Uterus (tissue), 3 donors: ENCODE measurements at regions not wholly inside any gene's neighbourhood (a gene's known extent, or its start where the extent isn't known, plus 50 kb on each side); places are given as distances from the start of the nearest gene placed in this dataset.

Experiments used
- DNase-seq, 2 donors: peaks; one replicate each; pipeline ENCODE4 v3.0.0-alpha.2; 2019 to 2020
- H3K27ac ChIP-seq, 2 donors: fragments of 200-600 bp; sonication (generic); 1 replicate in 1 of 2; 2 replicates in 1 of 2; pipeline ENCODE4 v1.5.1; 2016 to 2018
- H3K27me3 ChIP-seq, 2 donors: fragments of 200-600 bp; sonication (generic); one replicate each; pipeline ENCODE4 v1.5.1; 2018 to 2019; ENCODE audit warnings: control low read depth in 1 of 2
- H3K36me3 ChIP-seq, 2 donors: fragments of 200-600 bp; sonication (generic); one replicate each; pipeline ENCODE4 v1.5.1; 2019; ENCODE audit warnings: control low read depth in 1 of 2
- H3K4me1 ChIP-seq, 2 donors: fragments of 200-600 bp; sonication (generic); one replicate each; pipeline ENCODE4 v1.5.1; 2018 to 2019; ENCODE audit warnings: control low read depth in 1 of 2
- H3K4me3 ChIP-seq, 2 donors: fragments of 200-600 bp; sonication (generic); 1 replicate in 1 of 2; 2 replicates in 1 of 2; pipeline ENCODE4 v1.5.1; 2018 to 2019; ENCODE audit warnings: mild to moderate bottlenecking in 1 of 2
- H3K9me3 ChIP-seq, 2 donors: fragments of 200-600 bp; sonication (generic); one replicate each; pipeline ENCODE4 v1.5.1; 2019; ENCODE audit warnings: control low read depth in 1 of 2
- CTCF ChIP-seq, 4 experiments: fragments of 200-600 bp in 2 of 4; fragments of 450-650 bp in 2 of 4; sonication (generic) in 2 of 4; IDR thresholded peaks; one replicate each; pipeline ENCODE4 v1.5.1; 2016 to 2019; ENCODE audit warnings: antibody characterized with exemption in 4 of 4, mild to moderate bottlenecking in 2 of 4, moderate library complexity in 1 of 4
- POLR2A ChIP-seq, 2 donors: fragments of 450-650 bp; IDR thresholded peaks; one replicate each; pipeline ENCODE4 v1.6.1; 2016; ENCODE audit warnings: antibody characterized with exemption in 2 of 2, mild to moderate bottlenecking in 1 of 2, moderate library complexity in 1 of 2
- intact Hi-C: fragments of 100-400 bp; cut with DNase I; formaldehyde crosslinking; loops from one replicate; pipeline ENCODE4 v1.15.1; 2023; ENCODE audit warnings: low total_unique reads
- donor health status: DM: yes; HTN: yes; CAD: no.

GRCh38 chr13:40220299-40220935 is 446.0 kb downstream of the FOXO1 start:
- H3K36me3 ChIP-seq, result no peaks in the 10 kb centered on the region
- TF ChIP-seq POLR2A (IDR thresholded peaks at IDR 0.05), result no peak
- no peak for TF ChIP-seq CTCF (IDR thresholded peaks at IDR 0.05)
- H3K9me3 ChIP-seq, result no peaks in the 10 kb centered on the region
- intact Hi-C loops, result no loop called here
- no peaks in the 10 kb centered on the region for H3K27me3 ChIP-seq
- DNase-seq, result peak in 1 of 2 donors; percentile 55
- peaks cover 0 to 4% of the 10 kb centered on the region in 2 donors for H3K4me1 ChIP-seq
- no peak overlapping the region for H3K4me3 ChIP-seq
- H3K27ac ChIP-seq, result peak overlapping the region; percentile 79 to 80

DNA sequence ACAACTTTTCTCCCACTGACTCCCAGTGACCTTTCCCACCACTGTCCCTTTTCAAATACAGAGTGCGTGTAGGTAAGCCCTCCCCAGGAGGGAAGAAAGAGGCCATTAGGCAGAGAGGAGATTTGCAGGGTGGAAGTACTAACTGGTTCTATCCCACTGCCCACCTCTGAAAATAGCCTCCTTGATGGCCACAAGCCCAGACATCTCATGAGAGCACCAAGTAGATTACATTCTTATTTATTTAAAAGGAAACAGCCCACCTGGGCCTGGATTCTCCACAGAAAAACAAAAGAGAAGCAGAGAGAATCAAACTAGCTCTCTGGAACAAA is 445.3 kb downstream of the FOXO1 start:
- H3K27me3 ChIP-seq, result no peaks in the 10 kb centered on the region
- H3K9me3 ChIP-seq, result no peaks in the 10 kb centered on the region
- no peaks in the 10 kb centered on the region for H3K36me3 ChIP-seq
- no peak for DNase-seq
- peaks cover 0 to 4% of the 10 kb centered on the region in 2 donors for H3K4me1 ChIP-seq
- no peak overlapping the region for H3K4me3 ChIP-seq
- peak overlapping the region; percentile 79 to 80 for H3K27ac ChIP-seq
- TF ChIP-seq CTCF (IDR thresholded peaks at IDR 0.05), result no peak
- TF ChIP-seq POLR2A (IDR thresholded peaks at IDR 0.05), result no peak
- intact Hi-C loops, result no loop called here

- no peaks in the 10 kb centered on the region for H3K36me3 ChIP-seq
- TF ChIP-seq CTCF (IDR thresholded peaks at IDR 0.05) (no peak), POLR2A (IDR thresholded peaks at IDR 0.05) (no peak)
- peaks cover 0 to 4% of the 10 kb centered on the region in 2 donors for H3K4me1 ChIP-seq
- H3K27me3 ChIP-seq, result no peaks in the 10 kb centered on the region
- intact Hi-C loops, result no loop called here
- H3K4me3 ChIP-seq, result no peak overlapping the region
- no peaks in the 10 kb centered on the region for H3K9me3 ChIP-seq
- DNase-seq, result peak; percentile 38 to 77
- H3K27ac ChIP-seq, result peak overlapping the region; percentile 79 to 80
Measured at GRCh38 chr13:40221460-40222201, 444.8 kb downstream of the FOXO1 start.

- no peak overlapping the region for H3K4me3 ChIP-seq
- intact Hi-C loops, result no loop called here
- peaks cover 0 to 4% of the 10 kb centered on the region in 2 donors for H3K4me1 ChIP-seq
- no peak for TF ChIP-seq CTCF (IDR thresholded peaks at IDR 0.05)
- TF ChIP-seq POLR2A (IDR thresholded peaks at IDR 0.05), result no peak
- H3K36me3 ChIP-seq, result no peaks in the 10 kb centered on the region
- H3K9me3 ChIP-seq, result no peaks in the 10 kb centered on the region
- no peaks in the 10 kb centered on the region for H3K27me3 ChIP-seq
- H3K27ac ChIP-seq, result peak overlapping the region in 1 of 2 donors; percentile 80
- DNase-seq, result no peak
Measured at GRCh38 chr13:40223585-40223984, 442.9 kb downstream of the FOXO1 start.

GRCh38 chr13:40228496-40228895 is 437.9 kb downstream of the FOXO1 start:
- no peaks in the 10 kb centered on the region for H3K36me3 ChIP-seq
- H3K9me3 ChIP-seq, result no peaks in the 10 kb centered on the region
- H3K27me3 ChIP-seq, result no peaks in the 10 kb centered on the region
- intact Hi-C loops, result no loop called here
- peak overlapping the region; percentile 94 to 96 for H3K27ac ChIP-seq
- TF ChIP-seq POLR2A (IDR thresholded peaks at IDR 0.05) (no peak), CTCF (IDR thresholded peaks at IDR 0.05) (no peak)
- peak in 1 of 2 donors; percentile 68 for DNase-seq
- no peak overlapping the region for H3K4me3 ChIP-seq
- H3K4me1 ChIP-seq, result peaks cover 0 to 8% of the 10 kb centered on the region in 2 donors
